ENCODE measurements at regions not wholly inside any gene's neighbourhood (a gene's known extent, or its start where the extent isn't known, plus 50 kb on each side); places are given as distances from the start of the nearest gene placed in this dataset.

DNA sequence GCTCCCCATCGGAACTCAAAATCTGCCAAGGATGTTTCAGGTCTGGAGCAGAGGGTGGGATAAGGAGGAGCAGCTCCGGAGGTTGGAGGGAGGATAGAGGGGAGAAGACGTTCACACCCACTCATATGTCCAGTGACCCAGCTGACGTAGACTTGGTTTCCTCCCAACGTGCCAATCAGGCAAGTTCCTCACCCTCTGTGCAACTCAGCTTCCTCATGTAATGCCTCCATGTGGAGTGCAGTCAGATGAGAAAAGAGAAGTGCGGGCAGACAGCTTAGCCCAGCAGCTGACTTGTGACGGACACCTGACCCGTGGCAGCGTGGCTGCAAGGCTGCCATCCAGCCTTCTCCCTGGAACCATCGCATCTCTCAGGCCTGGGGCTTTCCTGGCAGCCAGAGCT, 86.8 kb downstream of the NPTX2 start:
- H3K4me3 ChIP-seq (ENCODE audit: low read depth, low read length) = no peak overlapping the region

DNA sequence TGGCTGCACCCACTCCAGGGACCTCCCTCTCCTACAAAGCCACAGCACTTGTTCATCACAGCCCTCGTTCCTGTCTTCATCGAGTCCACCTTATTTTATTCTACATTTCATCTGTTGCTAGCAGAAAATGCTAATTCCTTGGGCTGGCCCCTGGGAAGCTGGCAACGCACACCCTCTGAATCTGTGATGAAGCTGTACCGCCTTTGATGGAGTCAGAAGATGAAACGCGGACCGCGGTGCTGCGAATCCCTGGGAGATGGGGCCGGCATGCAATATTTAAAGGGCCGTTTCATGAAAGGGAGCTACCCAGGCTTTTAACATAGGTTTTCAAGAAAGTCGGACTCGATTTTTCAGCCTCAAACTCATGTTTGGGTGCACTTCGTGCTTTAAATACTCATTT, 88.5 kb downstream of the NPTX2 start:
- H3K4me3 ChIP-seq (ENCODE audit: low read depth, low read length) = no peak overlapping the region
- TF ChIP-seq, protein P1, sequence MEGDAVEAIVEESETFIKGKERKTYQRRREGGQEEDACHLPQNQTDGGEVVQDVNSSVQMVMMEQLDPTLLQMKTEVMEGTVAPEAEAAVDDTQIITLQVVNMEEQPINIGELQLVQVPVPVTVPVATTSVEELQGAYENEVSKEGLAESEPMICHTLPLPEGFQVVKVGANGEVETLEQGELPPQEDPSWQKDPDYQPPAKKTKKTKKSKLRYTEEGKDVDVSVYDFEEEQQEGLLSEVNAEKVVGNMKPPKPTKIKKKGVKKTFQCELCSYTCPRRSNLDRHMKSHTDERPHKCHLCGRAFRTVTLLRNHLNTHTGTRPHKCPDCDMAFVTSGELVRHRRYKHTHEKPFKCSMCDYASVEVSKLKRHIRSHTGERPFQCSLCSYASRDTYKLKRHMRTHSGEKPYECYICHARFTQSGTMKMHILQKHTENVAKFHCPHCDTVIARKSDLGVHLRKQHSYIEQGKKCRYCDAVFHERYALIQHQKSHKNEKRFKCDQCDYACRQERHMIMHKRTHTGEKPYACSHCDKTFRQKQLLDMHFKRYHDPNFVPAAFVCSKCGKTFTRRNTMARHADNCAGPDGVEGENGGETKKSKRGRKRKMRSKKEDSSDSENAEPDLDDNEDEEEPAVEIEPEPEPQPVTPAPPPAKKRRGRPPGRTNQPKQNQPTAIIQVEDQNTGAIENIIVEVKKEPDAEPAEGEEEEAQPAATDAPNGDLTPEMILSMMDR (IDR thresholded peaks at IDR 0.05; ENCODE audit: borderline replicate concordance, insufficient read depth, low read depth, low read length) = no peak

More for the DNA sequence above, 86.8 kb downstream of the NPTX2 start:
- TF ChIP-seq, protein P1 (IDR thresholded peaks at IDR 0.05; ENCODE audit: borderline replicate concordance, insufficient read depth, low read depth, low read length) = no peak

DNA sequence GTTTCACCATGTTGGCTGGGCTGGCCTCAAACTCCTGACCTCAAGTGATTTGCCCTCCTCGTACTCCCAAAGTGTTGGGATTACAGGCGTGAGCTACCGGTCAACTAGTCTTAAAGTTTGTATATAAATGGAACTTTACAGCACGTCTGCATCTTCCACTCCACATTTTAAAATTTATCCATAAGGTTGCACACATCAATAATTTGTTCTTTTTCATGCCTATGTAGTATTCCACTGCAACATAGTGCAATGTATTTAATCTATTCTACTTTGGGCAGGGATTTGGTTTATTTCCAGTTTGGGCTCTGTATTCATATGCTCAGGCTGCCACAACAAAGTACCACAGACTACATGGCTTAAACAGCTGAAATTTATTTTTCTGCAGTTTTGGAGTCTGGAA, 90.0 kb downstream of the NPTX2 start:
- TF ChIP-seq, protein P1 (IDR thresholded peaks at IDR 0.05; ENCODE audit: borderline replicate concordance, insufficient read depth, low read depth, low read length) = no peak

DNA sequence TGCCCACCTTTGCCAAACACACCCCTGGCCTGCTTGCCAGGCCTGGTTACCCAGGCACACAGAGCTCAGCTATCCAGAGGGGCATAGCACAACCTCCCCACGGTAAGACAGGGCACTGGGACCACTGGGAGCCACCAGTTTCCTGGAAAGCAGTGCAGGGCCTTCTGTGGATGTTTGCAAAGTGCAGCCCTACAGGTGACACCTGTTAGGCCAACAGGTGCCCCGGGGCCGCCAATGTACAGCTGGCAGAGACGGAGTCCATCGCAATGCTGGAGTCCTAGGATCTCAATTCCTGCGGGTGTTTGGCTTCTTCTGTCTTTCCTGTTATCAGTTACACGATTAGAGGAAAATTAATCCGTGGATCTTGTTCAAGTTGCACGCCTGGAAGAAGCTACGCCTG, 94.9 kb downstream of the NPTX2 start:
- TF ChIP-seq, protein P1 (IDR thresholded peaks at IDR 0.05; ENCODE audit: borderline replicate concordance, insufficient read depth, low read depth, low read length) = no peak

More for the DNA sequence above, 90.0 kb downstream of the NPTX2 start:
- H3K4me3 ChIP-seq (ENCODE audit: low read depth, low read length) = no peak overlapping the region

DNA sequence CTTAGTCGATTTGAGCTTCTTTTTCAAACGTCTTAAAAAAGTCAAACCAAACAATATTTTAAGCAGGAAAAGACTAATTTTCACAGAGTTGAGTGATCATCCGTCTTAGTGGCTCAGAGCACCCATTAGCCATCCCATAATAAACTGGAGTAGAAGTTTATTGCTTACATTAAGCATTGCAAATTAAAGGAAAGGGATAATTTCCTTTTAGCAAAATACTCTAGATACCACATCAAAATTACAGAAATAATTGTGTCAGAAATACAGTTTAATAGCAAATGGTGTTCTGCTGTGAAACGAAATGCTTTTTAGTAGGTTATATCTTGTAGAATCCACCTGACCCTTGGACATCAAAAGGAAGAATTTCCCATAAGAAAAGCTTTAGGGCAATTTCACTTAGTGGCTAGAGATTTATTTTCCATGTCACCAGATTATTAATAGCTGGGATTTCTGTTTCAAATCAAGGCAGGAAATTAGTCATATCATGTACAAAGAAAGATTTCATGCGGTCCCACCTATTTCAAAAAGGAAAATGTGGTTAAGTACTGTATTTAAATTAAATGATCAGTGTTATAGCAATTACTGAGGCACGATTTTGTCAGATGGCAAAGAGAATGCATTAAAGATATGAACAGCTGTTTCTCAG, 96.2 kb downstream of the NPTX2 start:
- no peak overlapping the region for H3K4me3 ChIP-seq (ENCODE audit: low read depth, low read length)
- TF ChIP-seq, protein P1 (IDR thresholded peaks at IDR 0.05; ENCODE audit: borderline replicate concordance, insufficient read depth, low read depth, low read length) = no peak

More for the DNA sequence above, 94.9 kb downstream of the NPTX2 start:
- H3K4me3 ChIP-seq (ENCODE audit: low read depth, low read length) = no peak overlapping the region

DNA sequence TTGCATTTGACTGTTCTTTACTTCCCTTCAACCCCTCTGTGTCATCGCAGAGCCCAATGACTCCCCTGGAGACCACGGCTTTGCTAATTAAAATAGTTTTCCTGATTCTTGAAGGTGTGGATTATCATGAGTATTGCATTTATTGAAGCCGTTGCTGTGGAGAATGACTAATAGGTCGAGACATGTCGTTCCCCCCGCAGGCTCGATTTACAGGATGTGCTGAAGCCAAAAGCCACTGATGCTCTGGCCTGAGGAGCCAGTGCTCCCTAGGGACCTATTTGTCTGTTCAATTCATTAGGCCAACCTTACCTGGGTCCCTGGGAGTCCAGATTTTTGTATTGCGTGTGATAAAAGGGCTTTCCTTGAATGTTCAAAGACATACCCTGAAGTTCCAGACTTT, 102.3 kb downstream of the NPTX2 start:
- H3K4me3 ChIP-seq (ENCODE audit: low read depth, low read length) = no peak overlapping the region
- TF ChIP-seq, protein P1 (IDR thresholded peaks at IDR 0.05; ENCODE audit: borderline replicate concordance, insufficient read depth, low read depth, low read length) = no peak

DNA sequence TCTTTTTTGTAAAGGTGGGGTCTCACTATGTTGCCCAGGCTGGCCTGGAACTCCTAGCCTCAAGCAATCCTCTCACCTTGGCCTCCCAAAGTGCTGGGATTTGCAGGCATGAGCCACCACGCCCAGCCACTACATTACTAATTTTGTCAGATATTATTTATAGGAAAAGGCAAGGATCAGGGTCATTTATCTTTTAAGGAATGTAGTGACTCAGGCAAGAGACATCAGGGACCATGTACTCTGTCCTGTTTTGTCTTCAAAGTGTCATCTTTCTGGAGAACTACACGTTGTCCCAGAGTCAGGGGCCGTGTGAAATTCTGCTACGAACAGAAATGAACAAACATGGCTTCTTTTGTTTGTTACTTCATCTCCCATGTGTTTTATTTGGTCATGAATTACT, 105.3 kb downstream of the NPTX2 start:
- H3K4me3 ChIP-seq (ENCODE audit: low read depth, low read length) = no peak overlapping the region
- TF ChIP-seq, protein P1 (IDR thresholded peaks at IDR 0.05; ENCODE audit: borderline replicate concordance, insufficient read depth, low read depth, low read length) = no peak

Data from GM12875 (cell line).